HG03571 (cell line): ENCODE measurements at regions not wholly inside any gene's neighbourhood (a gene's known extent, or its start where the extent isn't known, plus 50 kb on each side); places are given as distances from the start of the nearest gene placed in this dataset.

Source experiments
- ATAC-seq: cut with Tn5 transposase; IDR thresholded peaks from one replicate; pipeline ENCODE4 v1.9.1; 2021; ENCODE audit not compliant: unreplicated experiment

- ATAC-seq = no peak
Observed at GRCh38 chr13:82720986-82721385, 1161.3 kb downstream of the SLITRK1 start.

- no peak for ATAC-seq
Observed at GRCh38 chr13:82719987-82720386, 1162.3 kb downstream of the SLITRK1 start.

- ATAC-seq = no peak
Observed at GRCh38 chr13:82717249-82717648, 1165.0 kb downstream of the SLITRK1 start.

- ATAC-seq = no peak
Observed at GRCh38 chr13:82713687-82714405, 1168.4 kb downstream of the SLITRK1 start.

GRCh38 chr13:82702513-82702912, 1179.8 kb downstream of the SLITRK1 start:
- no peak for ATAC-seq

GRCh38 chr13:82701020-82701419, 1181.3 kb downstream of the SLITRK1 start:
- no peak for ATAC-seq

GRCh38 chr13:82698941-82699340, 1183.3 kb downstream of the SLITRK1 start:
- ATAC-seq = no peak

- ATAC-seq = no peak
Observed at GRCh38 chr13:82698383-82698782, 1183.9 kb downstream of the SLITRK1 start.

GRCh38 chr13:82693607-82694006, 1188.7 kb downstream of the SLITRK1 start:
- ATAC-seq = no peak

- ATAC-seq = peak; percentile 59
Observed at GRCh38 chr13:82688400-82688994, 1193.8 kb downstream of the SLITRK1 start.

- ATAC-seq = no peak
Observed at GRCh38 chr13:82687884-82688283, 1194.4 kb downstream of the SLITRK1 start.

GRCh38 chr13:82681535-82681934, 1200.7 kb downstream of the SLITRK1 start:
- ATAC-seq = no peak

GRCh38 chr13:82678052-82678451, 1204.2 kb downstream of the SLITRK1 start:
- no peak for ATAC-seq

GRCh38 chr13:82675024-82675423, 1207.2 kb downstream of the SLITRK1 start:
- no peak for ATAC-seq

- ATAC-seq = no peak
Observed at GRCh38 chr13:82674546-82674945, 1207.7 kb downstream of the SLITRK1 start.

- no peak for ATAC-seq
Observed at GRCh38 chr13:82672248-82672647, 1210.0 kb downstream of the SLITRK1 start.

- ATAC-seq = no peak
Observed at GRCh38 chr13:82664183-82664582, 1218.1 kb downstream of the SLITRK1 start.

- no peak for ATAC-seq
Observed at GRCh38 chr13:82661126-82661525, 1221.1 kb downstream of the SLITRK1 start.

- ATAC-seq = no peak
Observed at GRCh38 chr13:82658811-82659210, 1223.5 kb downstream of the SLITRK1 start.

GRCh38 chr13:82657471-82657870, 1224.8 kb downstream of the SLITRK1 start:
- ATAC-seq = no peak

GRCh38 chr13:82654861-82655855, 1227.1 kb downstream of the SLITRK1 start:
- ATAC-seq = no peak

GRCh38 chr13:82654143-82654542, 1228.1 kb downstream of the SLITRK1 start:
- ATAC-seq = no peak
